Gastroesophageal sphincter (tissue), 3 donors: ENCODE measurements at regions not wholly inside any gene's neighbourhood (a gene's known extent, or its start where the extent isn't known, plus 50 kb on each side); places are given as distances from the start of the nearest gene placed in this dataset.

ENCODE experiments used
- CTCF ChIP-seq, 4 experiments: fragments of 200-600 bp in 2 of 4; fragments of 450-650 bp in 2 of 4; sonication (generic) in 1 of 4; IDR thresholded peaks; one replicate each; pipeline ENCODE4 v1.5.1; 2017 to 2019; ENCODE audit warnings: antibody characterized with exemption in 4 of 4, mild to moderate bottlenecking in 2 of 4, moderate library complexity in 2 of 4
- POLR2A ChIP-seq, 2 donors: fragments of 450-650 bp; IDR thresholded peaks; one replicate each; pipeline ENCODE4 v1.6.1; 2017; ENCODE audit warnings: antibody characterized with exemption in 2 of 2, mild to moderate bottlenecking in 2 of 2, moderate library complexity in 1 of 2
- POLR2AphosphoS5 ChIP-seq: sonication (generic); formaldehyde crosslinking; IDR thresholded peaks from one replicate; pipeline ENCODE4 v1.6.1; 2017; ENCODE audit warnings: antibody characterized with exemption

GRCh38 chr7:16169537-16169936, 251.8 kb downstream of the CRPPA start:
- no peak for TF ChIP-seq POLR2A (IDR thresholded peaks at IDR 0.05)
- TF ChIP-seq CTCF (IDR thresholded peaks at IDR 0.05) = no peak
- no peak for TF ChIP-seq POLR2AphosphoS5
